ENCODE measurements at regions not wholly inside any gene's neighbourhood (a gene's known extent, or its start where the extent isn't known, plus 50 kb on each side); places are given as distances from the start of the nearest gene placed in this dataset.
A peak's percentile ranks its signal among the peaks of the same experiment; 100 is the strongest.

DNA sequence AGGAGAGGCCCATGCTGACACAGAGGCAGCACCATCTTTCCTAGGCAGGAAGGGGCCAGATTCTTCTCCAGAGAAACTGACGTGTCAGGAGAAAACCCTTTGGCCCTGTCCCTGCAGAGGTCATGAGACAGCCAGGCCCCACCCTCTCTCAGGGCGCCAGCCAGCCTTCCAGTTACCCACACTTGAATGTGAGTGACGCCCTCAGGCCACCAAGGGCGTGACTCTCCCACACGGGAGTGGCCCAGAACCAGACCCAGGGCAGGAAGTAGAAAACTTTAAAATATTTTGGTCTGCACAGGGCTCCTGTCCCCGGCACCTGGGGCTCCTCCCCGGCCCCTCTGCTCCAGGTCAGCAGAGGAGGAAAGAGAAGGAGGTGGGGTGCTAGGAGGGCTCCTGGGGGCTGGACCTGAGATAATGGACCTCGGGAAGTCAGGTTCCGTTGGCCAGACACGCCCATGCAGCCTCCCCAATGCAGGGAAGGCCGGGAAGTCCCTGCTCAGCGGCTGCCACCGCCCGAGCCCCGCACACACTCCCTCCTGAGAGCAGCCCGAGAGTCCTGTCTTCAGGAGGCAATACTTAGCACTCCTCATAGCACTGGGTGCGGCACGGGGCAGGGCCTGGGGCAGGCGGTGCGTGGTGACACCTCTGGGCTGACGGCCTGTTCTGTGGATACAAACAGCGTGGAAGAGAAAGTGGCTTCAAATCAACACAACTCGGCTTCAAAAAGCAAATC is 67.0 kb upstream of the CFAP46 start:
- TF ChIP-seq, protein P1, sequence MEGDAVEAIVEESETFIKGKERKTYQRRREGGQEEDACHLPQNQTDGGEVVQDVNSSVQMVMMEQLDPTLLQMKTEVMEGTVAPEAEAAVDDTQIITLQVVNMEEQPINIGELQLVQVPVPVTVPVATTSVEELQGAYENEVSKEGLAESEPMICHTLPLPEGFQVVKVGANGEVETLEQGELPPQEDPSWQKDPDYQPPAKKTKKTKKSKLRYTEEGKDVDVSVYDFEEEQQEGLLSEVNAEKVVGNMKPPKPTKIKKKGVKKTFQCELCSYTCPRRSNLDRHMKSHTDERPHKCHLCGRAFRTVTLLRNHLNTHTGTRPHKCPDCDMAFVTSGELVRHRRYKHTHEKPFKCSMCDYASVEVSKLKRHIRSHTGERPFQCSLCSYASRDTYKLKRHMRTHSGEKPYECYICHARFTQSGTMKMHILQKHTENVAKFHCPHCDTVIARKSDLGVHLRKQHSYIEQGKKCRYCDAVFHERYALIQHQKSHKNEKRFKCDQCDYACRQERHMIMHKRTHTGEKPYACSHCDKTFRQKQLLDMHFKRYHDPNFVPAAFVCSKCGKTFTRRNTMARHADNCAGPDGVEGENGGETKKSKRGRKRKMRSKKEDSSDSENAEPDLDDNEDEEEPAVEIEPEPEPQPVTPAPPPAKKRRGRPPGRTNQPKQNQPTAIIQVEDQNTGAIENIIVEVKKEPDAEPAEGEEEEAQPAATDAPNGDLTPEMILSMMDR (IDR thresholded peaks at IDR 0.05) = no peak
- TF ChIP-seq EP300 (IDR thresholded peaks at IDR 0.05) = peak in 1 of 2 donors; percentile 41
